Endodermal cell (in vitro differentiated cells): ENCODE measurements at regions not wholly inside any gene's neighbourhood (a gene's known extent, or its start where the extent isn't known, plus 50 kb on each side); places are given as distances from the start of the nearest gene placed in this dataset.

Source experiments
- DNase-seq: peaks from one replicate; pipeline ENCODE4 v3.0.0-alpha.2; 2017
- H3K27ac ChIP-seq: 2 replicates; pipeline ENCODE4 v1.5.1; 2013; ENCODE audit warnings: mild to moderate bottlenecking, low read depth, low read length, moderate library complexity
- H3K27me3 ChIP-seq: 2 replicates; pipeline ENCODE4 v1.6.1; 2013; ENCODE audit warnings: mild to moderate bottlenecking, low read length, moderate library complexity; ENCODE audit not compliant: insufficient read depth, control insufficient read depth, poor library complexity, severe bottlenecking
- H3K36me3 ChIP-seq: 2 replicates; pipeline ENCODE4 v1.7.0; 2013; ENCODE audit warnings: mild to moderate bottlenecking, low read length, moderate library complexity; ENCODE audit not compliant: control insufficient read depth, insufficient read depth
- H3K4me1 ChIP-seq: one replicate; pipeline ENCODE4 v1.7.0; 2013; ENCODE audit warnings: low read length; ENCODE audit not compliant: control insufficient read depth, insufficient read depth
- H3K4me3 ChIP-seq: 2 replicates; pipeline ENCODE4 v1.5.1; 2013; ENCODE audit warnings: mild to moderate bottlenecking, low read length, moderate library complexity
- H3K9ac ChIP-seq: 2 replicates; pipeline ENCODE4 v1.6.1; 2013; ENCODE audit warnings: mild to moderate bottlenecking, low read length, moderate library complexity; ENCODE audit not compliant: poor library complexity, severe bottlenecking; ENCODE audit errors: extremely low read depth
- H3K9me3 ChIP-seq: 2 replicates; pipeline ENCODE4 v1.6.1; 2013; ENCODE audit warnings: mild to moderate bottlenecking, low read length, moderate library complexity; ENCODE audit not compliant: control insufficient read depth
- H3K27ac Mint-ChIP-seq: 2 replicates; pipeline ENCODE4 v1.8.0; 2020; ENCODE audit warnings: mixed read lengths
- H3K27me3 Mint-ChIP-seq: 2 replicates; pipeline ENCODE4 v1.8.0; 2021; ENCODE audit warnings: mild to moderate bottlenecking, mixed read lengths; ENCODE audit not compliant: insufficient read depth
- H3K36me3 Mint-ChIP-seq: 2 replicates; pipeline ENCODE4 v1.8.0; 2020; ENCODE audit warnings: low read depth, mixed read lengths
- H3K4me1 Mint-ChIP-seq: 2 replicates; pipeline ENCODE4 v1.8.0; 2020; ENCODE audit warnings: mixed read lengths
- H3K4me3 Mint-ChIP-seq: 2 replicates; pipeline ENCODE4 v1.8.0; 2020; ENCODE audit warnings: mild to moderate bottlenecking, moderate library complexity, mixed read lengths
- H3K9me3 Mint-ChIP-seq: 2 replicates; pipeline ENCODE4 v1.8.0; 2020; ENCODE audit warnings: mild to moderate bottlenecking, mixed read lengths
- CTCF ChIP-seq: fragments of 200-600 bp; sonication (generic); conservative IDR thresholded peaks from 2 replicates; pipeline ENCODE4 v1.5.0; 2021; ENCODE audit warnings: antibody characterized with exemption, mild to moderate bottlenecking
- WGBS, 2 experiments: methylation state at CpG; one replicate each; pipeline versions ENCODE4 v1.1.5 to v1.1.7; 2013; ENCODE audit warnings: missing lambda C conversion rate in 2 of 2, mixed read lengths in 1 of 2; ENCODE audit not compliant: insufficient coverage in 1 of 2, insufficient read length in 1 of 2; 5-methylcytosine and 5-hydroxymethylcytosine counted together

- Mint-ChIP-seq H3K4me3 (no peak overlapping the region), H3K27ac (no peak overlapping the region), H3K4me1 (no peaks in the 10 kb centered on the region), H3K27me3 (no peaks in the 10 kb centered on the region), H3K9me3 (peaks cover 34% of the 10 kb centered on the region), H3K36me3 (no peaks in the 10 kb centered on the region)
- 92% methylated on average over 3 of the region's 3 CpGs; no CpG with 5 or more reads in 1 of the 2 experiments for whole genome bisulfite sequencing, 2 experiments
- Histone ChIP-seq H3K27me3 (no peaks in the 10 kb centered on the region), H3K4me3 (no peak overlapping the region), H3K27ac (no peak overlapping the region), H3K4me1 (no peaks in the 10 kb centered on the region), H3K9ac (no peak overlapping the region), H3K9me3 (peaks cover 47% of the 10 kb centered on the region), H3K36me3 (no peaks in the 10 kb centered on the region)
- no peak for TF ChIP-seq CTCF
- no peak for DNase-seq
These were observed 97.8 kb upstream of the SPRED1 start for GRCh38 chr15:38154837-38155236.

- Mint-ChIP-seq H3K4me3 (peak overlapping the region; percentile 1), H3K27me3 (no peaks in the 10 kb centered on the region)
- TF ChIP-seq CTCF: no peak
These were observed 89.0 kb upstream of the SPRED1 start for GRCh38 chr15:38163658-38164057.

GRCh38 chr15:38164061-38164460 is 88.6 kb upstream of the SPRED1 start:
- peak overlapping the region; percentile 21 for H3K4me3 ChIP-seq
- peak overlapping the region; percentile 5 for H3K9ac ChIP-seq
- Mint-ChIP-seq H3K36me3 (no peaks in the 10 kb centered on the region), H3K9me3 (no peaks in the 10 kb centered on the region), H3K4me1 (peaks cover 41% of the 10 kb centered on the region), H3K27ac (peak overlapping the region; percentile 77), H3K4me3 (peak overlapping the region; percentile 1), H3K27me3 (no peaks in the 10 kb centered on the region)
- no peaks in the 10 kb centered on the region for H3K9me3 ChIP-seq
- TF ChIP-seq CTCF: no peak
- WGBS, 2 experiments: 67 to 94% methylated on average over 1 to 2 of the region's 2 CpGs
- DNase-seq: no peak
- H3K4me1 ChIP-seq: peaks cover 18% of the 10 kb centered on the region
- H3K27me3 ChIP-seq: no peaks in the 10 kb centered on the region
- peak overlapping the region; percentile 34 for H3K27ac ChIP-seq
- no peaks in the 10 kb centered on the region for H3K36me3 ChIP-seq

More at GRCh38 chr15:38163658-38164057, 89.0 kb upstream of the SPRED1 start:
- no peaks in the 10 kb centered on the region for H3K36me3 ChIP-seq
- H3K4me1 ChIP-seq: peaks cover 18% of the 10 kb centered on the region
- no peaks in the 10 kb centered on the region for H3K36me3 Mint-ChIP-seq
- no peaks in the 10 kb centered on the region for H3K27me3 ChIP-seq
- H3K27ac Mint-ChIP-seq: peak overlapping the region; percentile 77
- H3K9me3 Mint-ChIP-seq: no peaks in the 10 kb centered on the region
- peaks cover 39% of the 10 kb centered on the region for H3K4me1 Mint-ChIP-seq
- H3K9ac ChIP-seq: peak overlapping the region; percentile 5
- H3K27ac ChIP-seq: peak overlapping the region; percentile 2
- DNase-seq: no peak
- no peaks in the 10 kb centered on the region for H3K9me3 ChIP-seq
- H3K4me3 ChIP-seq: peak overlapping the region; percentile 21
